HG02943 (cell line): ENCODE measurements at regions not wholly inside any gene's neighbourhood (a gene's known extent, or its start where the extent isn't known, plus 50 kb on each side); places are given as distances from the start of the nearest gene placed in this dataset.

ENCODE experiments used
- ATAC-seq: cut with Tn5 transposase; IDR thresholded peaks from one replicate; pipeline ENCODE4 v1.9.1; 2021; ENCODE audit warnings: mild to moderate bottlenecking, low read depth, moderate library complexity; ENCODE audit not compliant: unreplicated experiment

GRCh38 chr13:97559981-97560380, 126.0 kb downstream of the RAP2A start:
- no peak for ATAC-seq

DNA sequence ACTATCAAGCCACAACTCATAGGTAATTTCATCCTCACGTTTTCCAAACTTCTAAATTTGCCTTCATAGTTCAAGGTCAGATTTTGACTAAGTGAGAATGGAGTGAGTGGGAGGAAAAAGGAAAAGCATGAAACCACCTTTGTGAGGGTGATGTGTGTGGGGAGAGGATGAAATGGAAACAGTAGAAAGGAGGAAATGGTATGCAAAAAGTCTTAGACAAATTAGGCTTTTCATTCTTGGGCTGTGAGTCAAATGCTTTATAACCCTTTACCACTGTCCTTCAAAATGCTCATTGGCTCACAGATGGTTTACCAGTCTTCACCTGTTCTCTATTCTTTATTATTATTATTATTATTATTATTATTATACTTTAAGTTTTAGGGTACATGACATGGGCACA, 127.2 kb downstream of the RAP2A start:
- ATAC-seq: no peak

DNA sequence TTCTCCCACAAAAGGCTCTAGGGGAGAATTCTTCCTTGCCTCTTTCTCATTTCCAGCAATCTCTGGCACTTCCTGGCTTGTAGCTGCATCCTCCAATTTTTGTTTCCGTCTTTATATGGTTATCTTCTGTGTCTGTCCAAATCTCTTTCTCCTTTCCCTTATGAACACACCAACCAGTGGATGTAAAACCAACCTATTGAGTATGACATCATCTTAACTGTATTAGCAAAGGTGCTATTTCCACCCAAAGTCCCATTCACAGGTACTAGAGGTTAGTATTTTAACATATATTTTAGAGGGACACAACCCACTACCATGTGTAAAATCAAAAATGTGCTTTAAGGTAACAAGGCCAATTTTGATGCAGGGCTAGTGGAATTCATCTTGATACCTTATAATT, 129.0 kb downstream of the RAP2A start:
- no peak for ATAC-seq

DNA sequence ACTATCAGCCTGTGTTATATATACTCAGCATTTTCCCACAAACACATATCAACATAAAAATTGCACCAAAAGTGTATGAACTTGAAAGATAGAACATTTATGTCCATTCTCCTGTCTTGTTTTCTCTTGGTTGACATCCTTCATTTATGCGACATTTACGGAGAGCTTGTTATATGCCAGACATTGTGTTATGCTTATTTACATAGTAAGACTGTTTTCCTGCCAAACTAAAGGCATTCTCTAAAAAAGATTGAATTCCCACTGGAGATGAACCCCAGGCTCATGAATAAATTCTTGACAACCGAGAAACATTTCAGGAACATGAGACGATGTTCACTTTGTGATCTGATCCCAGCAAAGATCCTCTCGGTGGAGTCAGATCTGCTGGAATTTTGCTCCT, 131.0 kb downstream of the RAP2A start:
- no peak for ATAC-seq

DNA sequence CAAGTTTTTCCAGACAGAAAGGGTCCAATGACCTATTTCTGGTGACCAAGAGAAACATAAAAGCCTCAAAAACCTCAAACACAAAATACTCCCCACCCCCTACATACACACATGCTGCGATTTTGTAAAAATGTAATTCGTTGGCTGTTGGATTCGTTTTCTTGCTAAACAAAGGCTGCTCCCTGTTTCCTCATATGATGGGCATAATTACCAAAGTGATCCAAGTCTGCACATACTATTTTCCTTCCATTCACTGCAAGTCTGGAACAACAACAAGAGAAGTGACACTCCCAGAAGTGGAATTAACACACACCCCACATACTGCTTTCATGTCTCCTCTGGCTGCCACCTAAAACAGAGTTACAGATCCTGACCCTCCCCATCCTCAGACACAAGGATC, 131.9 kb downstream of the RAP2A start:
- no peak for ATAC-seq

DNA sequence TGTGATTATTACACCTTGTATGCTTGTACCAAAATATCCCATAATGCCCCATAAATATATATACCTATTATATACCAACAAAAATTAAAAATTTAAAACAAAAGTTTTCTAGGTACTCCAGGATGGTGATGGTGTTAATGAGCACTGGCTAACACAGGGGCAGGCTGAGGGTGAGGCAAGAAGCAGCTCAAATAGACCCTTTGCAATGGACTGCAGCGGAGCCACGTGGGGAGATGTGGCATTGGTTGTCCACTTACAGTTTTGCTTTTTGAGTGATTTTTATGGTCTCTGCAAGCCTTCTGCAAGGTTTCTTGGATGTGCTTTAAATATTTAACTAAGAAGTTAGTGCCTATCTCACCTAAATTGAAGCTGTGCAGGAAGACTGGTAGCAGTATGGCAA, 132.9 kb downstream of the RAP2A start:
- no peak for ATAC-seq

- peak; percentile 68 for ATAC-seq
These were observed 133.7 kb downstream of the RAP2A start for GRCh38 chr13:97567510-97568243.

DNA sequence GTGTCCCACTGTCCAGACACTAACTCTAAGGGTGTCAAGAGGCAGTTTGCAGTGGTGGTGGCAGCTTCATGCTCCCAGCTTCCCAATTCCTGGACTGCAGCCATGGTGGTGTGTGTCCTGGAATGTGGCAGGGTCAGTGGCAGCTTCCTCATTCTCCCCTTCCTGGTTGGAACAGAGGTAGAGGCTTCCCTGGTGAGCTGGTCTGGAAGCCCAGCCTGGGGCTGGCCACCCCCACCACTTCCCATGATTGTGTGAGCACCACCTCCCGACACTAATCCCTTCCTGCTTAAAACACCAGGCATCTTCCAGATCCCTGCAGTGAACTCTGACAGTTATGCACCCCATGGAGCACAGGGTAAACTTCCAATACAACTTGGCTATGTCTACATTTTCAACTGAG, 134.9 kb downstream of the RAP2A start:
- ATAC-seq: no peak

GRCh38 chr13:97569841-97570240, 135.9 kb downstream of the RAP2A start:
- ATAC-seq: no peak

GRCh38 chr13:97570442-97570841, 136.5 kb downstream of the RAP2A start:
- no peak for ATAC-seq

DNA sequence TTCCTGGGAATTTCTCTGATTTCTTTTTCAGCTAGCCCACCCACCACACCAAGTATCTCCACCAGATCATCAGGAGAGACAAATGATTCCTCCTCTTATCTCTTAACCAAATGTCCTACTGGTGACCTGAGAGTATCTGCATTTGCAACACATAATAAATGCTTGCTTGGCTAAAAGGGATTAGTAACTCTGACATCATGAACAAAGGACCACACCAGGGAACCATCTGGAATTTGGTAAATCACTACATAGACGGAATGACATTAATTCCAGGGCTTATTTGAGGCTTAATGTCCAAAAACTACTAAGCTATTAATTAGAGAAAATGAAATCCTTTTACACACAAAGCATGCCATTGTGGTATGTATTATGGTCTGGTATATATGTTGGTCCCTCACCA, 139.0 kb downstream of the RAP2A start:
- ATAC-seq: no peak

GRCh38 chr13:97574926-97575325, 141.0 kb downstream of the RAP2A start:
- no peak for ATAC-seq

DNA sequence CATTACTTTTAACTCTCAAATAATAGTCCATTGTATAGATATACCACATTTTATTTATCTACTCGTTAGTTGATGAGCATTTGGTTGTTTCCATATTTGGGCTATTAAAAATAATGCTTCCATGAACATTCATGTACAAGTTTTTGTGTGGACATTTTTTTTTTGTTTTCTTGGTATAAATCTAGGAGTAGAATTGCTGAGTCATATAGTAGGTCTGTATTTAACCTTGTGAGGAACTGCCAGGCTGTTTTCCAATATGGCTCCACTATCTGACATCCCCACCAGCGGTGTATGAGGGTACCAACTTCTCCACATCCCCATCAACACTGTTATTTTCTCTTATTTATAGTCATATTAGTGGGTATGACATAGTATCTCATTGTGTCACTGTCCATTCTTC, 143.1 kb downstream of the RAP2A start:
- no peak for ATAC-seq

DNA sequence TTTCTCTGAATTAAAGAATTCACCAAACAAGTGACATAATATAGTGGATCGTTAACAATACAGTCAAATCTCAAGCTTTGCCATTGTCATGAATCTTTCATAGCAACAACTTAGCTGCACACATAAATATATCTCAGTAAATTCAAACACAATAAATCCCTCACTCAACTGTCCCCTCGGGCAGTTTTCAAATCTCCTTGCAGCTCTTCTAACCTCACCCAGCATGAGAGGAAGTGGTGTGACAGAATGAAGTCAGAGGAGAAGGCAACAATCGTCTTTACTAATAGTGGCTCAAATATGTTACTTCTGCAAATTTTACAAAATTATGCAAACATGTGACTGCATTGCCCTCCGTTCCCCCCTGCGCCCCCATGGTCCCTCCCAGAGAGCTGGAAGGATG, 148.2 kb downstream of the RAP2A start:
- no peak for ATAC-seq

DNA sequence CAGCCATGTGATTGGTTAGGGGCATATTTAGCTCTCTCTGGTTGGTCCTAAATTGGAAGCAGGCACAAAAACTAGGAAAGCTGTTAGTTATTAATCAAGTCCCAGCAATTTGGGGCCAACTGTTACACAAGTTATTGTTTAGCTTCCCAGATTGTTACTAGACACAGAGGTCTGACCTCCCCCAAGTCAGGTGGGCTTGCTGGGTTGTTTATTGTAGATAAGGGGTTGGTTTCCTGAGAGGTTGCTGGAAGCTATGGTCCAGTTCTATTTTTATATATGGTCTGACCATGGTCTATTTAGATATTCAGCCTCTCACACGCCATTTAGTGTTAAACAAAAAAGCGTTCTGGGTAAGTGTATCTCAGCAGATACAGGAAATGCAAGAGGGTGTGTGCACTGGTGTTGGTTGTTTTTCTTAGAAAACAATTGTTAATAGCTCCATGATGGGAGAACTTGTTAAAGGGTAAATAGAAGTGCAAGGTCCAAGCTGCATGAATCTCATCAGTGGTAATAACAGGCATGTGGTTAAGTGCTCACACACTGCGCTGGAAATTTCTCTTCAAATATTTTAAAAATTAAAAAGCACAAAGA, 150.0 kb downstream of the RAP2A start:
- ATAC-seq: no peak

DNA sequence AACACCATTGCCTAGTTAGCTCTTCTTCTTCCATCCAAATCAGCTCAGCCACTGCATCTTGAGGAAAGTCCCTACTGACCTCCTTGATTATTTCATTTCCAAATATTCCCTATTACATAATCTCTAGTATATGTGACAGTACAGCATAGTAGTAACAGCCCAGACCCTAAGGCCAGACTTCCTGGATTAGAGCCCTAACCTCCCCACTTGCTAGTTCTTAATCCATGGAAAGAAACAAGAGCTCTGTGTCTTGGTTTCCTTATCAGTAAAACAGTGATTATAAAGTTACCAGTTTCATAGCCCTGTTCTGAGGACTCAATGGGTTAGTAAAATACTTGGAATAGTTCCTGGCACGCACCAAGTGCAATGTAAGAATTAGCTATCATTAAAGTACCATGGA, 153.0 kb downstream of the RAP2A start:
- no peak for ATAC-seq

DNA sequence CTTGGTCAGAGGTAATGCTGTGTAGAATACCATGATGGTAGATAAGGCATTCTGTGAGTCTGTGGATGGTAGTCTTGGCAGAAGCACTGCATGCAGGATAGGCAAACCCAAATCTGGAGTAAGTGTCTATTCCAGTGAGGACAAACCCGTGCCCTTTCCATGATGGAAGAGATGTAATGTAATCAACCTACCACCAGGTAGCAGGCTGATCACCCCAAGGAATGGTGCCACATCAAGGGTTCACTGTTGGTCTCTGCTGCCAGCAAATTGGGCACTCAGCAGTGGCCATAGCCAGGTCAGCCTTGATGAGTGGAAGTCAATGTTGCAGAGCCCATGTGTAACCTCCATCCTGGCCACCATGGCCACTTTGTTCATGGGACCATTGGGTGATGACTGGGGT, 155.0 kb downstream of the RAP2A start:
- ATAC-seq: no peak

- no peak for ATAC-seq
These were observed 166.6 kb downstream of the RAP2A start for GRCh38 chr13:97600458-97601075.

GRCh38 chr13:97615266-97615665, 181.3 kb downstream of the RAP2A start:
- no peak for ATAC-seq

DNA sequence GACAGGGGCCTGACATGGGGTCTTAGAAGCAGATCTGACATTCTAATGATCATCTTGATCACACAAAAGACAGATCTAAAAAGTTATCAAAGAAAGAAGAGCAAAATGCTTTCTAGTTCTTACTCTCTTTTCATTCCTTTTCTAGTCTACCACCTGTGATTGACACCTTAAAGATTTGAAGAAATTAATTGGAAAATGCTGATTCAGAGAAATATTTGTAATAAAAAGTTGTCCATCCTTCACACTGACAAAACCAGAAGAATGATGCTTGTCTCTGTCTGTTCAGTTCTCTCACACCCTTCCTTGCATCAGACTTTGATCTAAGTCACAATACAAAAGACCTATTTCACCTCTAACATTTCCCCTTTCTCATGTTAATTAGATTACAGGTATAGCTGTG, 182.4 kb downstream of the RAP2A start:
- no peak for ATAC-seq

DNA sequence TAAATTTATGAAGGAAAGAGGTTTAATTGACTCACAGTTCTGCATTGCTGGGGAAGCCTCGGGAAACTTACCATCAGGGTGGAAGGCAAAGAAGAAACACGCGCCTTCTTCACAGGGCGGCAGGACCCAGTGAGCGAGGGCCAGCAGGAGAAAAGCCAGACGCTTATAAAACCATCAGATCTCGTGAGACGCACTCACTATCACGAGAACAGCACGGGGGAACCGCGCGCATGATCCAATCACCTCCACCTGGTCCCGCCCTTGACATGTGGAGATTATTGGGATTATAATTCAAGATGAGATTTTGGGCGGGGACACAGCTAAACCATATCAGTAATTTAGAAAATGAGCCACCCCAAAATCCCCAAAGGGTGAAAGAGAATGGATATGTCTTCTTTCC, 187.1 kb downstream of the RAP2A start:
- no peak for ATAC-seq

DNA sequence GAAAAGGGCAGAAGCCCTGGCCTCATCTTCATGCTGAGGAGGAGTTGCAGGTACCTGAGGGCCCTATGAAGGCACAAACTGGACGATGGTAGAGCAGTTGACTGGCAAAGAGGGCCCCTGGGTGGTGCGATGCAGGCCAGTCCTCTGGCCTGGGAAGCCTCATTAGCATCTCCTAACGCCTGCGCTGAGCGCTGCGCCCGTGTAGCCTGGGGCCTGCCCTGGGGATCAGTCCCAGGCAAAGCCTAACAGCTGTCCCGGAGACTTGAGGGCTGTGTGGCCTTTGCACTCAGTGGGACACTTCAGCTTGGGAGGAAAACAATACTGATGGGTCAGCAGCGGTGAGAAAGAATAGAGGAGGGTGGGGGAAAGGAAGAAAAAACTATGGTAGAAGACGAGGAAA, 187.7 kb downstream of the RAP2A start:
- ATAC-seq: no peak
